Spleen (tissue), 11 donors: ENCODE measurements at regions not wholly inside any gene's neighbourhood (a gene's known extent, or its start where the extent isn't known, plus 50 kb on each side); places are given as distances from the start of the nearest gene placed in this dataset.

Experiments
- DNase-seq: peaks from one replicate; pipeline ENCODE4 v3.0.0-alpha.2; 2020
- H3K27ac ChIP-seq, 8 donors: fragments of 200-600 bp; sonication (generic) in 7 of 8; 1 replicate in 4 of 8; 2 replicates in 4 of 8; pipeline versions ENCODE4 v1.5.0 to v1.8.0; 2016 to 2021; ENCODE audit warnings: inconsistent platforms in 4 of 8, mild to moderate bottlenecking in 4 of 8, moderate library complexity in 1 of 8
- H3K27me3 ChIP-seq, 7 donors: fragments of 200-600 bp; sonication (generic) in 6 of 7; replicated peaks in 1 of 7; 1 replicate in 4 of 7; 2 replicates in 3 of 7; pipeline versions ENCODE4 v1.5.0 to v1.8.0; 2016 to 2021; ENCODE audit warnings: inconsistent platforms in 3 of 7, mild to moderate bottlenecking in 1 of 7
- H3K36me3 ChIP-seq, 6 donors: fragments of 200-600 bp; sonication (generic) in 5 of 6; 1 replicate in 4 of 6; 2 replicates in 2 of 6; pipeline versions ENCODE4 v1.5.0 to v1.8.0; 2016 to 2021; ENCODE audit warnings: inconsistent platforms in 2 of 6
- H3K4me1 ChIP-seq, 6 donors: fragments of 200-600 bp; sonication (generic) in 5 of 6; 1 replicate in 3 of 6; 2 replicates in 3 of 6; pipeline versions ENCODE4 v1.5.0 to v1.8.0; 2016 to 2021; ENCODE audit warnings: inconsistent platforms in 3 of 6
- H3K4me3 ChIP-seq, 8 donors: fragments of 200-600 bp; sonication (generic) in 7 of 8; 1 replicate in 4 of 8; 2 replicates in 4 of 8; pipeline versions ENCODE4 v1.5.0 to v1.8.0; 2016 to 2021; ENCODE audit warnings: inconsistent platforms in 4 of 8, mild to moderate bottlenecking in 4 of 8, moderate library complexity in 2 of 8
- H3K9me3 ChIP-seq, 8 donors: fragments of 200-600 bp; sonication (generic) in 7 of 8; 1 replicate in 4 of 8; 2 replicates in 4 of 8; pipeline versions ENCODE4 v1.5.0 to v1.8.0; 2016 to 2021; ENCODE audit warnings: inconsistent platforms in 4 of 8
- CTCF ChIP-seq, 11 experiments: fragments of 200-600 bp in 7 of 11; fragments of 450-650 bp in 4 of 11; sonication (generic) in 4 of 11; IDR thresholded peaks in 8 of 11; conservative IDR thresholded peaks in 3 of 11; 1 replicate in 7 of 11; 2 replicates in 4 of 11; pipeline versions ENCODE4 v1.4.0 to v1.8.0; 2016 to 2021; ENCODE audit warnings: antibody characterized with exemption in 11 of 11, inconsistent platforms in 4 of 11, mild to moderate bottlenecking in 1 of 11
- POLR2A ChIP-seq, 3 donors: fragments of 450-650 bp; IDR thresholded peaks; one replicate each; pipeline ENCODE4 v1.5.1; 2017; ENCODE audit warnings: antibody characterized with exemption in 3 of 3, mild to moderate bottlenecking in 1 of 3
- POLR2AphosphoS5 ChIP-seq, 3 donors: sonication (generic); formaldehyde crosslinking; IDR thresholded peaks; one replicate each; pipeline ENCODE4 v1.5.1; 2017; ENCODE audit warnings: antibody characterized with exemption in 3 of 3
- WGBS, 5 donors: extraction: QIAGEN DNeasy Blood & Tissue Kit in 3 of 5; methylation state at CpG; one replicate each; pipeline versions ENCODE4 v1.1.5 to v1.1.7; 2013 to 2018; 5-methylcytosine and 5-hydroxymethylcytosine counted together
- intact Hi-C: fragments of 100-400 bp; cut with DNase I; formaldehyde crosslinking; loops from one replicate; pipeline ENCODE4 v1.15.0; 2023; ENCODE audit warnings: low total_unique reads
- donor health status: healthy with polysubstance abuse.
- donor health status: DM: no; HTN: no; CAD: no; lungs with moderate emphysema.
- donor health status: DM: no; HTN: no; CAD: no.
- donor health status: Bipolar disorder and iron deficiency.
- donor health status: healthy.
- donor health status: DM: no; HTN: no; CAD: no.
- donor health status: DM: yes; HTN: yes; CAD: no.

GRCh38 chr3:82240322-82240721 lies 478.9 kb upstream of the GBE1 start:
- Histone ChIP-seq H3K36me3 (no peaks in the 10 kb centered on the region), H3K9me3 (no peaks in the 10 kb centered on the region), H3K4me3 (no peak overlapping the region), H3K27ac (no peak overlapping the region), H3K4me1 (no peaks in the 10 kb centered on the region), H3K27me3 (no peaks in the 10 kb centered on the region)
- 84 to 96% (median 85%) methylated on average over 4 of the region's 4 CpGs for whole genome bisulfite sequencing, 5 donors
- DNase-seq, result no peak
- TF ChIP-seq POLR2AphosphoS5 (IDR thresholded peaks at IDR 0.05), result no peak
- TF ChIP-seq POLR2A (IDR thresholded peaks at IDR 0.05), result no peak
- no peak for TF ChIP-seq CTCF (IDR thresholded peaks at IDR 0.05 in 8 of 11, conservative IDR thresholded peaks at IDR 0.05 in 3 of 11)
- intact Hi-C loops, result no loop called here

- Histone ChIP-seq H3K4me1 (no peaks in the 10 kb centered on the region), H3K4me3 (no peak overlapping the region), H3K36me3 (no peaks in the 10 kb centered on the region), H3K27me3 (no peaks in the 10 kb centered on the region), H3K9me3 (no peaks in the 10 kb centered on the region), H3K27ac (no peak overlapping the region)
- WGBS, 5 donors, result 61 to 68% (median 65%) methylated on average over 3 of the region's 3 CpGs
- TF ChIP-seq POLR2AphosphoS5 (IDR thresholded peaks at IDR 0.05) (no peak), POLR2A (IDR thresholded peaks at IDR 0.05) (no peak), CTCF (IDR thresholded peaks at IDR 0.05 in 8 of 11, conservative IDR thresholded peaks at IDR 0.05 in 3 of 11) (no peak)
- intact Hi-C loops, result no loop called here
- DNase-seq, result no peak
Measured at GRCh38 chr3:82236257-82236656, 474.8 kb upstream of the GBE1 start.

GRCh38 chr3:82229397-82229796 lies 468.0 kb upstream of the GBE1 start:
- TF ChIP-seq CTCF (IDR thresholded peaks at IDR 0.05 in 8 of 11, conservative IDR thresholded peaks at IDR 0.05 in 3 of 11) (no peak), POLR2A (IDR thresholded peaks at IDR 0.05) (no peak), POLR2AphosphoS5 (IDR thresholded peaks at IDR 0.05) (no peak)
- intact Hi-C loops, result no loop called here
- 7 to 23% (median 14%) methylated on average over 4 of the region's 4 CpGs for WGBS, 5 donors

GRCh38 chr3:82224661-82225060 lies 463.2 kb upstream of the GBE1 start:
- peaks cover 0 to 28% (median 16%) of the 10 kb centered on the region in 8 donors for H3K9me3 ChIP-seq
- no peak overlapping the region for H3K4me3 ChIP-seq
- H3K27me3 ChIP-seq, result no peaks in the 10 kb centered on the region
- H3K36me3 ChIP-seq, result no peaks in the 10 kb centered on the region
- H3K27ac ChIP-seq, result no peak overlapping the region
- intact Hi-C loops, result no loop called here
- TF ChIP-seq POLR2A (IDR thresholded peaks at IDR 0.05) (no peak), POLR2AphosphoS5 (IDR thresholded peaks at IDR 0.05) (no peak), CTCF (IDR thresholded peaks at IDR 0.05 in 8 of 11, conservative IDR thresholded peaks at IDR 0.05 in 3 of 11) (no peak)
- no peak for DNase-seq
- WGBS, 5 donors, result 75 to 93% (median 78%) methylated on average over 4 of the region's 4 CpGs
- no peaks in the 10 kb centered on the region for H3K4me1 ChIP-seq

More at GRCh38 chr3:82229397-82229796, 468.0 kb upstream of the GBE1 start:
- Histone ChIP-seq H3K4me1 (no peaks in the 10 kb centered on the region), H3K4me3 (no peak overlapping the region), H3K36me3 (no peaks in the 10 kb centered on the region), H3K9me3 (peaks cover 0 to 14% (median 9%) of the 10 kb centered on the region in 8 donors), H3K27me3 (no peaks in the 10 kb centered on the region), H3K27ac (no peak overlapping the region)
- no peak for DNase-seq
